K562 (cell line): ENCODE measurements at regions not wholly inside any gene's neighbourhood (a gene's known extent, or its start where the extent isn't known, plus 50 kb on each side); places are given as distances from the start of the nearest gene placed in this dataset.

ENCODE experiments used
- ATAC-seq: fragments of 200-7000 bp; cut with Tn5 transposase; 3 replicates; pipeline ENCODE4 v1.9.1; 2020; ENCODE audit warnings: moderate library complexity
- BruUV-seq: library from RNA; stranded (reverse); fragments of 400-500 nt; replicated peaks from 2 replicates; lab custom pipeline; 2021; lab: Mats Ljungman, UMichigan
- CTCF ChIA-PET: fragments of 300-600 bp; formaldehyde crosslinking; extraction: SDS; loops from one replicate; lab custom pipeline; 2021; ENCODE audit warnings: low intra/inter-chr PET ratio; lab: Yijun Ruan, JAX
- POLR2A ChIA-PET: fragments of 300-600, 350-650 bp; sonication (Branson Sonifier 250); formaldehyde crosslinking; extraction: SDS; loops from one replicate; lab custom pipeline; 2021; ENCODE audit warnings: antibody characterized with exemption, inconsistent platforms; lab: Yijun Ruan, JAX
- DNase-seq, 4 experiments: peaks; one replicate each; pipeline versions ENCODE4 v3.0.0 to v3.0.0-alpha.2; 2011 to 2018; ENCODE audit warnings: low spot score in 3 of 4, mixed read lengths in 3 of 4; ENCODE audit errors: extremely low read depth in 1 of 4
- FAIRE-seq: peaks from 2 replicates; lab custom pipeline; 2011; peaks lifted over from hg19 to GRCh38; lab: Jason Lieb, UNC
- H2AFZ ChIP-seq: 2 replicates; pipeline ENCODE4 v1.6.0; 2011; ENCODE audit warnings: low read depth, low read length, control low read depth, inconsistent platforms
- H3K27ac ChIP-seq: fragments of 200-600 bp; 3 replicates; pipeline ENCODE4 v1.8.0; 2011; ENCODE audit warnings: low read depth, mild to moderate bottlenecking, control low read depth, inconsistent platforms, low read length, moderate library complexity, mixed read lengths; ENCODE audit errors: extremely low read depth
- H3K27me3 ChIP-seq, 2 experiments: fragments of 300-600 bp in 1 of 2; 2 replicates in 1 of 2; 3 replicates in 1 of 2; pipeline versions ENCODE4 v1.6.0 to v1.8.0; 2011; ENCODE audit warnings: inconsistent platforms in 2 of 2, low read length in 2 of 2, mild to moderate bottlenecking in 1 of 2, mixed read lengths in 1 of 2, moderate library complexity in 1 of 2; ENCODE audit not compliant: control insufficient read depth in 2 of 2, insufficient read depth in 2 of 2
- H3K36me3 ChIP-seq: fragments of 300-600 bp; 3 replicates; pipeline ENCODE4 v1.8.0; 2011; ENCODE audit warnings: mild to moderate bottlenecking, low read length, inconsistent platforms; ENCODE audit not compliant: control insufficient read depth, insufficient read depth
- H3K4me1 ChIP-seq, 2 experiments: fragments of 200-600 bp in 1 of 2; replicated peaks in 1 of 2; 2 replicates in 1 of 2; 3 replicates in 1 of 2; pipeline versions ENCODE4 v1.5.1 to v1.8.0; 2011; ENCODE audit warnings: inconsistent platforms in 2 of 2, low read length in 2 of 2, mild to moderate bottlenecking in 1 of 2, mixed read lengths in 1 of 2, moderate library complexity in 1 of 2; ENCODE audit not compliant: control insufficient read depth in 2 of 2, insufficient read depth in 2 of 2
- H3K4me2 ChIP-seq: 2 replicates; pipeline ENCODE4 v1.6.1; 2011; ENCODE audit warnings: low read length, control low read depth, inconsistent platforms, mixed read lengths; ENCODE audit not compliant: insufficient read depth
- H3K4me3 ChIP-seq: fragments of 200-600 bp; sonication (generic), shearing (Covaris generic); 2 replicates; pipeline ENCODE4 v1.5.1; 2016; ENCODE audit warnings: control low read depth, inconsistent platforms
- H3K79me2 ChIP-seq: fragments of 200-600 bp; 3 replicates; pipeline ENCODE4 v1.8.0; 2011; ENCODE audit warnings: low read length, inconsistent platforms; ENCODE audit not compliant: control insufficient read depth, insufficient read depth
- H3K9ac ChIP-seq, 2 experiments: 2 replicates each; pipeline versions ENCODE4 v1.6.0 to v1.6.1; 2011; ENCODE audit warnings: low read depth in 2 of 2, low read length in 2 of 2, control low read depth in 1 of 2, inconsistent platforms in 1 of 2, mild to moderate bottlenecking in 1 of 2, mixed read lengths in 1 of 2; ENCODE audit not compliant: insufficient read depth in 1 of 2
- H3K9me1 ChIP-seq: one replicate; pipeline ENCODE4 v1.6.0; 2011; ENCODE audit warnings: inconsistent platforms, mild to moderate bottlenecking, low read length, moderate library complexity; ENCODE audit not compliant: control insufficient read depth, insufficient read depth
- H3K9me3 ChIP-seq: replicated peaks from 2 replicates; pipeline ENCODE4 v1.5.1; 2011; ENCODE audit warnings: low read depth, low read length, inconsistent platforms; ENCODE audit not compliant: control insufficient read depth, insufficient read depth
- H4K20me1 ChIP-seq: replicated peaks from 2 replicates; pipeline ENCODE4 v1.6.1; 2011; ENCODE audit warnings: low read length, inconsistent platforms, mixed read lengths; ENCODE audit not compliant: control insufficient read depth, insufficient read depth
- ARID1B ChIP-seq: fragments of 450-650 bp; IDR thresholded peaks from 2 replicates; pipeline ENCODE4 v1.6.1; 2016; ENCODE audit warnings: antibody characterized with exemption, mild to moderate bottlenecking, inconsistent platforms
- CBX3 ChIP-seq, 2 experiments: IDR thresholded peaks; 1 replicate in 1 of 2; 2 replicates in 1 of 2; pipeline ENCODE4 v1.6.1; 2012; ENCODE audit warnings: inconsistent platforms in 2 of 2, low read length in 2 of 2, borderline replicate concordance in 1 of 2, control low read depth in 1 of 2
- CEBPB ChIP-seq: fragments of 450-650 bp; IDR thresholded peaks from 2 replicates; pipeline ENCODE4 v1.6.1; 2016; ENCODE audit warnings: missing genetic modification characterization, missing compliant biosample characterization
- EP400 ChIP-seq: fragments of 450-650 bp; IDR thresholded peaks from 2 replicates; pipeline ENCODE4 v1.6.1; 2017; ENCODE audit warnings: antibody characterized with exemption, mild to moderate bottlenecking, moderate library complexity
- MBD2 ChIP-seq: sonication (generic); IDR thresholded peaks from 2 replicates; pipeline ENCODE4 v1.6.1; 2016; ENCODE audit warnings: low read depth, borderline replicate concordance
- NELFE ChIP-seq: IDR thresholded peaks from 2 replicates; pipeline ENCODE4 v1.6.1; 2011; ENCODE audit warnings: mild to moderate bottlenecking; ENCODE audit not compliant: insufficient read depth, insufficient read length
- SMARCB1 ChIP-seq: IDR thresholded peaks from 2 replicates; pipeline ENCODE4 v1.6.1; 2011; ENCODE audit warnings: improper control_type of control experiment, low read depth; ENCODE audit not compliant: insufficient read length
- TAF15 ChIP-seq: fragments of 200-400 bp; formaldehyde crosslinking; IDR thresholded peaks from 2 replicates; pipeline ENCODE4 v1.6.1; 2017; ENCODE audit warnings: mild to moderate bottlenecking, low read depth, low read length, moderate library complexity
- TRIM28 ChIP-seq: fragments of 450-650 bp; IDR thresholded peaks from 2 replicates; pipeline ENCODE4 v1.6.1; 2017
- ZC3H11A ChIP-seq: IDR thresholded peaks from 2 replicates; pipeline ENCODE4 v1.6.1; 2012; ENCODE audit warnings: low read depth, low read length, improper control_type of control experiment
- WGBS: fragments of 100-300 bp; shearing (Covaris generic); methylation state at CpG from one replicate; pipeline ENCODE4 v1.1.6; 2016; ENCODE audit warnings: low coverage, mixed read lengths; ENCODE audit not compliant: insufficient coverage; ENCODE audit errors: missing lambda C conversion rate; 5-methylcytosine and 5-hydroxymethylcytosine counted together
- in situ Hi-C: fragments of 300-500 bp; cut with MboI; formaldehyde crosslinking; loops from 4 replicates; pipeline ENCODE4 v1.15.0; 2018; ENCODE audit warnings: inconsistent platforms, mixed read lengths
- intact Hi-C: fragments of 100-400 bp; cut with micrococcal nuclease; formaldehyde crosslinking; loops from 2 replicates; pipeline ENCODE4 v1.14.2; 2022
- TF ChIP-seq, protein P1 (sequence below): sonication (generic); formaldehyde crosslinking; IDR thresholded peaks from 2 replicates; pipeline ENCODE4 v1.8.0; 2022; ENCODE audit warnings: mild to moderate bottlenecking, missing genetic modification reagents, borderline replicate concordance
- TF ChIP-seq, protein P2 (sequence below): fragments of 250-450 bp; sonication (Bioruptor Pico); IDR thresholded peaks from 2 replicates; pipeline ENCODE4 v1.5.0; 2020; ENCODE audit warnings: mild to moderate bottlenecking

DNA sequence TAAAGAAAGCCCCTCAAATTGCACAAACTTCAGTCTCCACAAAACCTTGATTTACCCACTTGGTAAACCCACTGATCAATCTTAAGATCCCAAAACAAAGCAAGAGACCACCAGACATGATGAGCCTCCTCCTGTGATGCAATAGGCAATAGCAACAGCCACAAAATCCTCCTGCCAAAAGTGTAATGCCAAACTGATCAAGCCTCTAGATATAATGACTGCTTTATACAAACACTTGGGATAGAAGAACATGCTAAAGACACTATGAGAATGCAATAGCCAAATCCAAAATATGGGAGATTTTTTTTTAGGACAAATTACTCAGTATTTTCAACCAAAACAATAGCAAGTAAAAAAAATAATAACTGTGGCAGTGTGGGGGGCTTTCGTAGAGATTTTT lies 64.9 kb upstream of the PTGFRN start (continued):
- TF ChIP-seq, protein P1, sequence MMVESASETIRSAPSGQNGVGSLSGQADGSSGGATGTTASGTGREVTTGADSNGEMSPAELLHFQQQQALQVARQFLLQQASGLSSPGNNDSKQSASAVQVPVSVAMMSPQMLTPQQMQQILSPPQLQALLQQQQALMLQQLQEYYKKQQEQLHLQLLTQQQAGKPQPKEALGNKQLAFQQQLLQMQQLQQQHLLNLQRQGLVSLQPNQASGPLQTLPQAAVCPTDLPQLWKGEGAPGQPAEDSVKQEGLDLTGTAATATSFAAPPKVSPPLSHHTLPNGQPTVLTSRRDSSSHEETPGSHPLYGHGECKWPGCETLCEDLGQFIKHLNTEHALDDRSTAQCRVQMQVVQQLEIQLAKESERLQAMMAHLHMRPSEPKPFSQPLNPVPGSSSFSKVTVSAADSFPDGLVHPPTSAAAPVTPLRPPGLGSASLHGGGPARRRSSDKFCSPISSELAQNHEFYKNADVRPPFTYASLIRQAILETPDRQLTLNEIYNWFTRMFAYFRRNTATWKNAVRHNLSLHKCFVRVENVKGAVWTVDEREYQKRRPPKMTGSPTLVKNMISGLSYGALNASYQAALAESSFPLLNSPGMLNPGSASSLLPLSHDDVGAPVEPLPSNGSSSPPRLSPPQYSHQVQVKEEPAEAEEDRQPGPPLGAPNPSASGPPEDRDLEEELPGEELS (CRISPR knock-in tag): no peak
- TF ChIP-seq CEBPB (tag) (peak; percentile 33), ARID1B (no peak), TRIM28 (0 out of 2 replicates have a peak, but pooled peaks have one; percentile 52), CBX3 (IDR thresholded peaks at IDR 0.05; ENCODE audit: borderline replicate concordance in 1 of 2, low read length in 2 of 2) (peak in 1 of 2 experiments; percentile 50; a peak in 1 of 3 replicates)

DNA sequence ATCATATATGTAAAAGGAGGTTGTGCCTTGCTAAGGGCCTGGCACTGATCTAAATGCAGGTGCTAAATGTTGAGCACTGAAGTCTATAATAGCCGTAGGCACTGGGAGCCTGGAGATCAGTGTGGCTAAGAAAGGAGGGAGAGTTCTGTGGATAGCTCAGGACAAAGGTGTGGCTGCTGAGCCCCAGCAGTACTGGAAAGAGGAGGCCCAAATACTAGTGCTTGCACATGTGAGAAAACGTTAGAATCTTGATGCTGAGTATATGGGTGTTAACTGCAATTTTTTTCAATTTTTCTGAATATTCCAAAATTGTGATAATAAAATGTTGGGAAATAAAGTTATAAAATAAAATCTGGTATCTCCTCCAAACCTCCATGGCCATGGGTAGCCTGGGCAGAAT lies 62.5 kb upstream of the PTGFRN start:
- TF ChIP-seq SMARCB1 (no peak), ZC3H11A (no peak), MBD2 (no peak), TAF15 (no peak), EP400 (no peak), NELFE (no peak)
- TF ChIP-seq, protein P2, sequence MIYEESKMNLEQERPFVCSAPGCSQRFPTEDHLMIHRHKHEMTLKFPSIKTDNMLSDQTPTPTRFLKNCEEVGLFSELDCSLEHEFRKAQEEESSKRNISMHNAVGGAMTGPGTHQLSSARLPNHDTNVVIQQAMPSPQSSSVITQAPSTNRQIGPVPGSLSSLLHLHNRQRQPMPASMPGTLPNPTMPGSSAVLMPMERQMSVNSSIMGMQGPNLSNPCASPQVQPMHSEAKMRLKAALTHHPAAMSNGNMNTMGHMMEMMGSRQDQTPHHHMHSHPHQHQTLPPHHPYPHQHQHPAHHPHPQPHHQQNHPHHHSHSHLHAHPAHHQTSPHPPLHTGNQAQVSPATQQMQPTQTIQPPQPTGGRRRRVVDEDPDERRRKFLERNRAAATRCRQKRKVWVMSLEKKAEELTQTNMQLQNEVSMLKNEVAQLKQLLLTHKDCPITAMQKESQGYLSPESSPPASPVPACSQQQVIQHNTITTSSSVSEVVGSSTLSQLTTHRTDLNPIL: no peak
- Histone ChIP-seq H3K4me1 (peaks cover 5 to 21% of the 10 kb centered on the region in 2 experiments), H3K9me3 (no peaks in the 10 kb centered on the region), H4K20me1 (no peaks in the 10 kb centered on the region), H3K27ac (peak overlapping the region; percentile 28; the same call in 2 of the 3 replicates), H3K36me3 (no peaks in the 10 kb centered on the region), H2AFZ (0 out of 2 replicates have a peak overlapping the region, but pooled peaks have one; percentile 5), H3K4me3 (no peak overlapping the region), H3K9me1 (no peaks in the 10 kb centered on the region), H3K4me2 (no peak overlapping the region), H3K27me3 (no peaks in the 10 kb centered on the region), H3K79me2 (no peaks in the 10 kb centered on the region), H3K9ac (no peak overlapping the region)
- ChIA-PET POLR2A (interaction anchor here (1.3 to 1.5 kb wide), 3 partner anchors 22 to 213 kb away, joined by 3 to 4 read pairs (median 4); partner anchors contain the start of gene TTF2), CTCF (no interaction called here)
- intact Hi-C loops: loop anchor here (5.0 kb wide), 1 partner anchor 70 kb away; no protein-coding TSS in a partner anchor
- in situ Hi-C loops: no loop called here
- DNase-seq: no peak
- ATAC-seq: no peak
- no TSS peak for BruUV-seq
- no peak for FAIRE-seq
- WGBS: 48% methylated on average over 2 of the region's 2 CpGs
